H9 (cell line): ENCODE measurements at regions not wholly inside any gene's neighbourhood (a gene's known extent, or its start where the extent isn't known, plus 50 kb on each side); places are given as distances from the start of the nearest gene placed in this dataset.

Source experiments
- DNase-seq: peaks from one replicate; pipeline ENCODE4 v3.0.0-alpha.2; 2017
- H2AFZ ChIP-seq: one replicate; pipeline ENCODE4 v1.6.1; 2013; ENCODE audit warnings: mild to moderate bottlenecking, low read length, control low read depth, moderate library complexity
- H2AK5ac ChIP-seq: 2 replicates; pipeline ENCODE4 v1.6.1; 2013; ENCODE audit warnings: low read length, control low read depth, mixed read lengths; ENCODE audit not compliant: insufficient read length
- H2BK120ac ChIP-seq: one replicate; pipeline ENCODE4 v1.6.1; 2013; ENCODE audit warnings: low read depth, mild to moderate bottlenecking, low read length, control low read depth, inconsistent platforms; ENCODE audit not compliant: poor library complexity, severe bottlenecking
- H2BK12ac ChIP-seq: 2 replicates; pipeline ENCODE4 v1.6.1; 2013; ENCODE audit warnings: low read length, control low read depth, mixed read lengths, low read depth; ENCODE audit not compliant: insufficient read length
- H2BK15ac ChIP-seq: 2 replicates; pipeline ENCODE4 v1.6.1; 2013; ENCODE audit warnings: low read depth, low read length, control low read depth
- H2BK20ac ChIP-seq: one replicate; pipeline ENCODE4 v1.6.1; 2013; ENCODE audit warnings: low read depth, mild to moderate bottlenecking, low read length, control low read depth, inconsistent platforms; ENCODE audit not compliant: poor library complexity, severe bottlenecking
- H2BK5ac ChIP-seq: 2 replicates; pipeline ENCODE4 v1.6.1; 2013; ENCODE audit warnings: low read length, control low read depth, mixed read lengths; ENCODE audit not compliant: insufficient read length
- H3K14ac ChIP-seq: 2 replicates; pipeline ENCODE4 v1.6.1; 2013; ENCODE audit warnings: low read length, control low read depth; ENCODE audit not compliant: insufficient read depth
- H3K18ac ChIP-seq: 2 replicates; pipeline ENCODE4 v1.6.1; 2013; ENCODE audit warnings: low read depth, mild to moderate bottlenecking, mixed read lengths, low read length, control low read depth; ENCODE audit not compliant: insufficient read length
- H3K23ac ChIP-seq: 2 replicates; pipeline ENCODE4 v1.6.1; 2013; ENCODE audit warnings: low read length, control low read depth, mixed read lengths, low read depth; ENCODE audit not compliant: insufficient read length
- H3K23me2 ChIP-seq: 2 replicates; pipeline ENCODE4 v1.6.1; 2013; ENCODE audit warnings: low read depth, mild to moderate bottlenecking, mixed read lengths, low read length, control low read depth; ENCODE audit not compliant: insufficient read length, poor library complexity, severe bottlenecking
- H3K27ac ChIP-seq: 2 replicates; pipeline ENCODE4 v1.5.1; 2013; ENCODE audit warnings: low read length, control low read depth, mixed read lengths, low read depth; ENCODE audit not compliant: insufficient read length
- H3K27me3 ChIP-seq: 2 replicates; pipeline ENCODE4 v1.6.1; 2013; ENCODE audit warnings: low read length, control low read depth, inconsistent platforms; ENCODE audit not compliant: insufficient read depth
- H3K4ac ChIP-seq: 2 replicates; pipeline ENCODE4 v1.6.1; 2013; ENCODE audit warnings: low read depth, mild to moderate bottlenecking, control low read depth, inconsistent platforms, low read length, moderate library complexity
- H3K4me1 ChIP-seq: 2 replicates; pipeline ENCODE4 v1.6.1; 2013; ENCODE audit warnings: low read length, control low read depth, inconsistent platforms; ENCODE audit not compliant: insufficient read depth
- H3K4me2 ChIP-seq: 2 replicates; pipeline ENCODE4 v1.6.1; 2013; ENCODE audit warnings: low read length, control low read depth, mixed read lengths; ENCODE audit not compliant: insufficient read length, insufficient read depth
- H3K56ac ChIP-seq: 2 replicates; pipeline ENCODE4 v1.6.1; 2013; ENCODE audit warnings: low read depth, mild to moderate bottlenecking, mixed read lengths, low read length, control low read depth; ENCODE audit not compliant: insufficient read length
- H3K79me1 ChIP-seq: 2 replicates; pipeline ENCODE4 v1.6.1; 2013; ENCODE audit warnings: low read depth, mild to moderate bottlenecking, moderate library complexity, low read length, control low read depth, inconsistent platforms; ENCODE audit not compliant: insufficient read depth, poor library complexity, severe bottlenecking
- H3K79me2 ChIP-seq: 2 replicates; pipeline ENCODE4 v1.6.1; 2013; ENCODE audit warnings: low read length, control low read depth, inconsistent platforms; ENCODE audit not compliant: insufficient read depth
- H3K9ac ChIP-seq: 2 replicates; pipeline ENCODE4 v1.6.1; 2013; ENCODE audit warnings: low read length, control low read depth, mixed read lengths; ENCODE audit not compliant: insufficient read length; ENCODE audit errors: extremely low read depth
- H3K9me3 ChIP-seq: one replicate; pipeline ENCODE4 v1.6.1; 2013; ENCODE audit warnings: low read depth, low read length, inconsistent platforms; ENCODE audit not compliant: control insufficient read depth
- H3T11ph ChIP-seq: one replicate; pipeline ENCODE4 v1.6.1; 2013; ENCODE audit warnings: mild to moderate bottlenecking, low read length, control low read depth, inconsistent platforms
- H4K20me1 ChIP-seq: one replicate; pipeline ENCODE4 v1.6.1; 2013; ENCODE audit not compliant: control insufficient read depth, insufficient read length, insufficient read depth
- H4K5ac ChIP-seq: 2 replicates; pipeline ENCODE4 v1.6.1; 2013; ENCODE audit warnings: low read depth, mild to moderate bottlenecking, mixed read lengths, low read length, control low read depth; ENCODE audit not compliant: insufficient read length
- H4K8ac ChIP-seq: replicated peaks from 2 replicates; pipeline ENCODE4 v1.6.1; 2013; ENCODE audit warnings: low read length, control low read depth, mixed read lengths, low read depth; ENCODE audit not compliant: insufficient read length
- H4K91ac ChIP-seq: 2 replicates; pipeline ENCODE4 v1.6.1; 2013; ENCODE audit warnings: low read depth, mild to moderate bottlenecking, moderate library complexity, mixed read lengths, low read length, control low read depth; ENCODE audit not compliant: insufficient read length
- H3K27ac Mint-ChIP-seq, 3 experiments: 2 replicates in 2 of 3; 3 replicates in 1 of 3; pipeline ENCODE4 v1.8.0; 2020 to 2021; ENCODE audit warnings: mixed read lengths in 3 of 3, mild to moderate bottlenecking in 1 of 3, moderate library complexity in 1 of 3
- H3K27me3 Mint-ChIP-seq: 2 replicates; pipeline ENCODE4 v1.8.0; 2021; ENCODE audit warnings: low read depth, mild to moderate bottlenecking, moderate library complexity, mixed read lengths
- H3K36me3 Mint-ChIP-seq, 3 experiments: 2 replicates in 2 of 3; 3 replicates in 1 of 3; pipeline ENCODE4 v1.8.0; 2020 to 2021; ENCODE audit warnings: low read depth in 3 of 3, mixed read lengths in 3 of 3; ENCODE audit not compliant: insufficient read depth in 1 of 3
- H3K4me1 Mint-ChIP-seq, 2 experiments: 2 replicates each; pipeline ENCODE4 v1.8.0; 2020; ENCODE audit warnings: mixed read lengths in 2 of 2
- H3K4me3 Mint-ChIP-seq, 2 experiments: 2 replicates in 1 of 2; 3 replicates in 1 of 2; pipeline ENCODE4 v1.8.0; 2020 to 2021; ENCODE audit warnings: mild to moderate bottlenecking in 2 of 2, mixed read lengths in 2 of 2, moderate library complexity in 1 of 2
- H3K9me3 Mint-ChIP-seq, 2 experiments: 2 replicates in 1 of 2; 3 replicates in 1 of 2; pipeline ENCODE4 v1.8.0; 2020; ENCODE audit warnings: mild to moderate bottlenecking in 2 of 2, mixed read lengths in 2 of 2, moderate library complexity in 1 of 2
- WGBS: extraction: QIAGEN DNeasy Blood & Tissue Kit; methylation state at CpG from one replicate; pipeline ENCODE4 v1.1.7; 2013; ENCODE audit warnings: missing lambda C conversion rate, low lambda C conversion rate, mixed read lengths; ENCODE audit not compliant: insufficient read length; ENCODE audit errors: extremely low coverage; 5-methylcytosine and 5-hydroxymethylcytosine counted together
- TF ChIP-seq, protein P1 (sequence below): fragments of 200-600 bp; sonication (generic); conservative IDR thresholded peaks from 3 replicates; pipeline ENCODE4 v1.8.0; 2021; ENCODE audit warnings: antibody characterized with exemption, mild to moderate bottlenecking

DNA sequence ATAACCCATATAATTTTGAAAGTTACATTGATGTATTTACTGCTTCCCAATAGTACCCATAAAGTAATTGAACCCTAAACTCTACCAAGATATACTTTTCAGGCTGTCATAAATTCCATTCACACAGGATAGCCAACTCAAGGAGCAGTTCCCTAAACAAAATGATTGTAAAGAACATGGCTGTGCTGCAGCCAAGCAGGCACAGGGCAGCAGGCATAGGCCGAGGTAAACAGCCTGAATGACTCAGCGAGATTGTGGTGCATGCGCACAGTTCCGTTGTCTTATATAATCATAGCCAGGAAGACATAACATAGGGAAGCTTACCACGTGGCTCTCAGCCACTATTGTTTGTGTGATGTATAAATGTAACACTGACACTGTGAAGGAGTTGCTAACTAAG lies 344.9 kb downstream of the FSCB start:
- no peak overlapping the region for H2BK15ac ChIP-seq
- no peak overlapping the region for H2BK120ac ChIP-seq
- H3K79me2 ChIP-seq, result no peaks in the 10 kb centered on the region
- no peak overlapping the region for H3K4me2 ChIP-seq
- WGBS, result no CpG with 5 or more reads among the region's 5 CpGs
- H2BK12ac ChIP-seq, result no peak overlapping the region
- H3K79me1 ChIP-seq, result no peaks in the 10 kb centered on the region
- peaks cover 5 to 20% (median 8%) of the 10 kb centered on the region in 3 experiments for H3K36me3 Mint-ChIP-seq
- H3T11ph ChIP-seq, result no peak overlapping the region
- H4K20me1 ChIP-seq, result no peaks in the 10 kb centered on the region
- no peak overlapping the region for H2BK5ac ChIP-seq
- no peak overlapping the region for H4K8ac ChIP-seq
- H3K27me3 Mint-ChIP-seq, result no peaks in the 10 kb centered on the region
- H3K4me3 Mint-ChIP-seq, result no peak overlapping the region
- no peak overlapping the region for H3K18ac ChIP-seq
- peaks cover 2 to 5% of the 10 kb centered on the region in 2 experiments; a peak in 1 of 4 replicates for H3K4me1 Mint-ChIP-seq
- H2AFZ ChIP-seq, result no peak overlapping the region
- no peak overlapping the region for H3K23ac ChIP-seq
- no peaks in the 10 kb centered on the region for H3K9me3 ChIP-seq
- no peak overlapping the region for H2AK5ac ChIP-seq
- H3K9me3 Mint-ChIP-seq, result peaks cover 12 to 14% of the 10 kb centered on the region in 2 experiments
- H3K27ac Mint-ChIP-seq, result no peak overlapping the region
- no peak overlapping the region for H4K91ac ChIP-seq
- H4K5ac ChIP-seq, result no peak overlapping the region
- no peak overlapping the region for H2BK20ac ChIP-seq
- H3K23me2 ChIP-seq, result no peaks in the 10 kb centered on the region
- H3K14ac ChIP-seq, result no peak overlapping the region
- H3K4ac ChIP-seq, result no peak overlapping the region
- no peak overlapping the region for H3K56ac ChIP-seq
- H3K9ac ChIP-seq, result no peak overlapping the region
- no peak for DNase-seq
- TF ChIP-seq, protein P1, sequence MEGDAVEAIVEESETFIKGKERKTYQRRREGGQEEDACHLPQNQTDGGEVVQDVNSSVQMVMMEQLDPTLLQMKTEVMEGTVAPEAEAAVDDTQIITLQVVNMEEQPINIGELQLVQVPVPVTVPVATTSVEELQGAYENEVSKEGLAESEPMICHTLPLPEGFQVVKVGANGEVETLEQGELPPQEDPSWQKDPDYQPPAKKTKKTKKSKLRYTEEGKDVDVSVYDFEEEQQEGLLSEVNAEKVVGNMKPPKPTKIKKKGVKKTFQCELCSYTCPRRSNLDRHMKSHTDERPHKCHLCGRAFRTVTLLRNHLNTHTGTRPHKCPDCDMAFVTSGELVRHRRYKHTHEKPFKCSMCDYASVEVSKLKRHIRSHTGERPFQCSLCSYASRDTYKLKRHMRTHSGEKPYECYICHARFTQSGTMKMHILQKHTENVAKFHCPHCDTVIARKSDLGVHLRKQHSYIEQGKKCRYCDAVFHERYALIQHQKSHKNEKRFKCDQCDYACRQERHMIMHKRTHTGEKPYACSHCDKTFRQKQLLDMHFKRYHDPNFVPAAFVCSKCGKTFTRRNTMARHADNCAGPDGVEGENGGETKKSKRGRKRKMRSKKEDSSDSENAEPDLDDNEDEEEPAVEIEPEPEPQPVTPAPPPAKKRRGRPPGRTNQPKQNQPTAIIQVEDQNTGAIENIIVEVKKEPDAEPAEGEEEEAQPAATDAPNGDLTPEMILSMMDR, result no peak
- no peaks in the 10 kb centered on the region for H3K4me1 ChIP-seq
- H3K27ac ChIP-seq, result no peak overlapping the region
- no peaks in the 10 kb centered on the region for H3K27me3 ChIP-seq
